ENCODE measurements at regions not wholly inside any gene's neighbourhood (a gene's known extent, or its start where the extent isn't known, plus 50 kb on each side); places are given as distances from the start of the nearest gene placed in this dataset.

DNA sequence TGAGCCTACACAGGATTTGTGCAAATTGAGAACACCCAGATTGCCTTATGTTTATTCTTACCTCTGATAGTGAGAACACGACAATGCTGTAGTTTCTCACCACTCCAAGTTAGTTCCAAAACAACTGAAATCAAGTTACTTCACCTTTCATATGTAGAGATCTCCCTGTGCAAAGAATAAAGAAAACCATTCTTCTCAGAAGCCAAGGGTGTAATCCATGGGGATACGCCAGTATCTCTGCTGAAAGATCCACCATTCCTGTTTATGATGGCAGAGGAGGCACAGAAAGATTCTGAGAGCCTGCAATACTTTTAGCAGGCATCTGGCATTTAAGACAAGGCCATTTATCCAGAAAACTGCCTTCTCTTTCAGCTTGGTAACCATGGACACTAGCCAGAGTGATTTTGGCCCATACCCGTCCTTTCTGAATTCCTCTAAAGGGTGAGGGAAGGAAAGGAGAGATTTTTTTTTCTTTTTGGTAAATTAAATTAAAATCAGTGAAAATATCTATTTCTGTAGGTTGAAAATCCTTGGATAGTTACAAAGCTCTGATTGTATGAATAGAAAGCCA is 355.4 kb upstream of the FAR2 start:
- TF ChIP-seq ZNF384 (IDR thresholded peaks at IDR 0.05), result no peak
- no peak for TF ChIP-seq L3MBTL2 (conservative IDR thresholded peaks at IDR 0.05)
- TF ChIP-seq BHLHE40 (IDR thresholded peaks at IDR 0.05; ENCODE audit: borderline replicate concordance), result no peak
- TF ChIP-seq SP1 (IDR thresholded peaks at IDR 0.05), result no peak
- no peak for TF ChIP-seq ELF4 (IDR thresholded peaks at IDR 0.05)
- TF ChIP-seq SUZ12 (IDR thresholded peaks at IDR 0.05), result no peak
- TF ChIP-seq FOXM1 (IDR thresholded peaks at IDR 0.05; ENCODE audit: borderline replicate concordance), result no peak
